SK-N-SH (cell line): ENCODE measurements at regions not wholly inside any gene's neighbourhood (a gene's known extent, or its start where the extent isn't known, plus 50 kb on each side); places are given as distances from the start of the nearest gene placed in this dataset.
"Not testable (repeated sequence)": the region's sequence is repeated elsewhere in the genome, so short reads cannot be mapped to it uniquely, and the experiment has no call there.

Source experiments
- CTCF ChIA-PET: fragments of 300-600, 350-600 bp; formaldehyde crosslinking; extraction: SDS; loops from one replicate; lab custom pipeline; 2021; lab: Yijun Ruan, JAX
- POLR2A ChIA-PET: fragments of 350-600 bp; sonication (Branson Sonifier 250); formaldehyde crosslinking; extraction: SDS; loops from one replicate; lab custom pipeline; 2020; ENCODE audit warnings: antibody characterized with exemption, inconsistent platforms; lab: Yijun Ruan, JAX
- DNase-seq: peaks from one replicate; pipeline ENCODE4 v3.0.0; 2012
- H2AFZ ChIP-seq: fragments of 200-600 bp; sonication (generic); 2 replicates; pipeline ENCODE4 v1.8.1; 2016; ENCODE audit warnings: antibody characterized with exemption, mild to moderate bottlenecking, low read depth
- H3F3A ChIP-seq: fragments of 200-600 bp; sonication (generic); replicated peaks from 2 replicates; pipeline ENCODE3; 2016; ENCODE audit warnings: antibody characterized with exemption, mild to moderate bottlenecking; ENCODE audit not compliant: insufficient read depth
- H3K27ac ChIP-seq, 2 experiments: fragments of 200-500 bp in 1 of 2; fragments of 200-600 bp in 1 of 2; sonication (Bioruptor generic) in 1 of 2; sonication (generic), shearing (Covaris generic) in 1 of 2; 2 replicates each; pipeline versions ENCODE4 v1.5.1 to v1.6.1; 2014 to 2016; ENCODE audit warnings: low read depth in 2 of 2, inconsistent platforms in 1 of 2, low read length in 1 of 2, mild to moderate bottlenecking in 1 of 2, mixed read lengths in 1 of 2
- H3K27me3 ChIP-seq: fragments of 200-600 bp; sonication (generic), shearing (Covaris generic); 2 replicates; pipeline ENCODE4 v1.6.1; 2016; ENCODE audit warnings: mixed run types; ENCODE audit not compliant: insufficient read depth
- H3K36me3 ChIP-seq, 2 experiments: fragments of 200-500 bp in 1 of 2; fragments of 200-600 bp in 1 of 2; sonication (Bioruptor generic) in 1 of 2; sonication (generic) in 1 of 2; replicated peaks in 1 of 2; 2 replicates each; pipeline versions ENCODE3 to v1.5.1; 2014 to 2016; ENCODE audit warnings: low read length in 1 of 2, mild to moderate bottlenecking in 1 of 2; ENCODE audit not compliant: insufficient read depth in 2 of 2, control insufficient read depth in 1 of 2
- H3K4me1 ChIP-seq, 2 experiments: fragments of 200-500 bp in 1 of 2; fragments of 200-600 bp in 1 of 2; sonication (Bioruptor generic) in 1 of 2; sonication (generic), shearing (Covaris generic) in 1 of 2; 2 replicates each; pipeline versions ENCODE4 v1.5.1 to v1.6.1; 2014 to 2016; ENCODE audit warnings: low read depth in 1 of 2, low read length in 1 of 2, mixed run types in 1 of 2; ENCODE audit not compliant: insufficient read depth in 2 of 2, control insufficient read depth in 1 of 2
- H3K4me2 ChIP-seq: fragments of 200-600 bp; sonication (generic), shearing (Covaris generic); 2 replicates; pipeline ENCODE4 v1.6.1; 2017; ENCODE audit warnings: mixed run types
- H3K4me3 ChIP-seq, 2 experiments: fragments of 200-500 bp in 1 of 2; fragments of 200-600 bp in 1 of 2; sonication (Bioruptor generic) in 1 of 2; sonication (generic), shearing (Covaris generic) in 1 of 2; 2 replicates each; pipeline versions ENCODE4 v1.5.1 to v1.8.1; 2014 to 2016; ENCODE audit warnings: low read depth in 2 of 2, inconsistent platforms in 1 of 2, low read length in 1 of 2, mild to moderate bottlenecking in 1 of 2, mixed read lengths in 1 of 2, moderate library complexity in 1 of 2
- H3K79me2 ChIP-seq: fragments of 200-600 bp; sonication (generic); 2 replicates; pipeline ENCODE4 v1.8.1; 2017; ENCODE audit warnings: mild to moderate bottlenecking; ENCODE audit not compliant: insufficient read depth
- H3K9ac ChIP-seq: fragments of 200-600 bp; sonication (generic); 2 replicates; pipeline ENCODE4 v1.6.1; 2017; ENCODE audit warnings: mixed run types
- H3K9me2 ChIP-seq: fragments of 200-600 bp; sonication (generic); 2 replicates; pipeline ENCODE4 v1.6.1; 2017; ENCODE audit warnings: mixed run types
- H3K9me3 ChIP-seq: fragments of 200-600 bp; sonication (generic); 2 replicates; pipeline ENCODE4 v1.6.1; 2017; ENCODE audit warnings: mixed run types, mild to moderate bottlenecking, moderate library complexity
- H4K20me1 ChIP-seq: fragments of 200-600 bp; sonication (generic); 2 replicates; pipeline ENCODE4 v1.6.1; 2017; ENCODE audit warnings: mild to moderate bottlenecking, mixed run types; ENCODE audit not compliant: insufficient read depth
- CTCF ChIP-seq: fragments of 200-600 bp; sonication (generic); IDR thresholded peaks from 2 replicates; pipeline ENCODE4 v1.6.1; 2017; ENCODE audit warnings: antibody characterized with exemption, mild to moderate bottlenecking, moderate library complexity
- EP300 ChIP-seq, 2 experiments: IDR thresholded peaks; 2 replicates each; pipeline versions ENCODE4 v1.4.0 to v1.6.1; 2012; ENCODE audit warnings: borderline replicate concordance in 1 of 2, low read depth in 1 of 2, low read length in 1 of 2
- FOXJ3 ChIP-seq: sonication (generic); formaldehyde crosslinking; IDR thresholded peaks from 2 replicates; pipeline ENCODE4 v1.5.1; 2020; ENCODE audit warnings: mild to moderate bottlenecking, missing genetic modification reagents
- GATA2 ChIP-seq: sonication (generic); formaldehyde crosslinking; IDR thresholded peaks from 2 replicates; pipeline ENCODE4 v1.5.0; 2020; ENCODE audit warnings: mild to moderate bottlenecking, missing genetic modification reagents
- MAX ChIP-seq: IDR thresholded peaks from 2 replicates; pipeline ENCODE4 v1.4.0; 2012; ENCODE audit warnings: low read depth
- MEF2A ChIP-seq: IDR thresholded peaks from 2 replicates; pipeline ENCODE4 v1.4.0; 2012; ENCODE audit warnings: low read depth, borderline replicate concordance
- MXI1 ChIP-seq: IDR thresholded peaks from 2 replicates; pipeline ENCODE4 v1.6.1; 2012; ENCODE audit warnings: mild to moderate bottlenecking, low read depth, low read length, improper control_type of control experiment
- PBX3 ChIP-seq: IDR thresholded peaks from 2 replicates; pipeline ENCODE4; 2012
- RAD21 ChIP-seq: IDR thresholded peaks from 2 replicates; pipeline ENCODE4 v1.6.1; 2012; ENCODE audit warnings: mild to moderate bottlenecking, low read length
- RCOR1 ChIP-seq: fragments of 150-350 bp; IDR thresholded peaks from 2 replicates; pipeline ENCODE4 v1.6.1; 2017; ENCODE audit warnings: antibody characterized with exemption, low read length
- REST ChIP-seq: IDR thresholded peaks from 2 replicates; pipeline ENCODE4 v1.6.1; 2012; ENCODE audit warnings: mild to moderate bottlenecking, low read depth, low read length, moderate library complexity
- RFX5 ChIP-seq: IDR thresholded peaks from 2 replicates; pipeline ENCODE4 v1.6.1; 2012; ENCODE audit warnings: mild to moderate bottlenecking, improper control_type of control experiment, low read length
- SIN3A ChIP-seq: IDR thresholded peaks from 2 replicates; pipeline ENCODE4 v1.6.1; 2012; ENCODE audit warnings: low read depth, mild to moderate bottlenecking, low read length, moderate library complexity, borderline replicate concordance
- TAF1 ChIP-seq: IDR thresholded peaks from 2 replicates; pipeline ENCODE4 v1.6.1; 2012; ENCODE audit warnings: low read depth, mild to moderate bottlenecking, low read length, moderate library complexity, borderline replicate concordance
- TCF12 ChIP-seq: IDR thresholded peaks from 2 replicates; pipeline ENCODE4 v1.4.0; 2012
- USF2 ChIP-seq: fragments of 150-350 bp; IDR thresholded peaks from 2 replicates; pipeline ENCODE4 v1.6.1; 2017; ENCODE audit warnings: antibody characterized with exemption, low read length, low read depth, borderline replicate concordance
- WGBS: methylation state at CpG from one replicate; pipeline ENCODE4 v1.1.6; 2017; ENCODE audit warnings: low lambda C conversion rate; 5-methylcytosine and 5-hydroxymethylcytosine counted together

GRCh38 chr10:77740396-77740795 is 102.8 kb upstream of the KCNMA1 start:
- H3K4me2 ChIP-seq, H3K9me2 ChIP-seq, H3K36me3 ChIP-seq, H3K27ac ChIP-seq, H3K9ac ChIP-seq, H3K4me3 ChIP-seq, H3K4me1 ChIP-seq, H3K79me2 ChIP-seq, CTCF ChIA-PET, H3F3A ChIP-seq, DNase-seq, H4K20me1 ChIP-seq, H3K27me3 ChIP-seq, H3K9me3 ChIP-seq, H2AFZ ChIP-seq, POLR2A ChIA-PET: not testable (repeated sequence)
- 94% methylated on average over 3 of the region's 3 CpGs for WGBS

GRCh38 chr10:77738496-77739158 is 101.0 kb upstream of the KCNMA1 start:
- no peaks in the 10 kb centered on the region for H4K20me1 ChIP-seq
- no peaks in the 10 kb centered on the region for H3K79me2 ChIP-seq
- ChIA-PET POLR2A (no interaction called here), CTCF (interaction anchor here (1.3 kb wide), 1 partner anchor 27 kb away, joined by 4 read pairs; no protein-coding TSS in a partner anchor)
- H2AFZ ChIP-seq, result no peak overlapping the region
- H3K27ac ChIP-seq, result no peak overlapping the region
- H3K4me3 ChIP-seq, result no peak overlapping the region
- DNase-seq, result no peak
- H3K4me2 ChIP-seq, result no peak overlapping the region
- H3K9me2 ChIP-seq, result no peaks in the 10 kb centered on the region
- H3K9me3 ChIP-seq, result no peaks in the 10 kb centered on the region
- no peak overlapping the region for H3K9ac ChIP-seq
- no peaks in the 10 kb centered on the region for H3F3A ChIP-seq
- no peaks in the 10 kb centered on the region for H3K27me3 ChIP-seq
- H3K36me3 ChIP-seq, result no peaks in the 10 kb centered on the region
- TF ChIP-seq TAF1 (no peak), RAD21 (no peak), MEF2A (no peak), MAX (no peak), GATA2 (CRISPR knock-in tag) (no peak), REST (no peak), TCF12 (no peak), SIN3A (no peak), USF2 (no peak), RFX5 (no peak), PBX3 (no peak), MXI1 (no peak), EP300 (IDR thresholded peaks at IDR 0.05; ENCODE audit: borderline replicate concordance in 1 of 2, low read depth in 1 of 2, low read length in 1 of 2) (no peak), CTCF (no peak), FOXJ3 (CRISPR knock-in tag) (no peak), RCOR1 (no peak)
- 66% methylated on average over 2 of the region's 2 CpGs for WGBS
- H3K4me1 ChIP-seq, result peaks cover 0 to 5% of the 10 kb centered on the region in 2 experiments; a peak in 3 of 4 replicates
